Tibial nerve (tissue), 3 donors: ENCODE measurements at regions not wholly inside any gene's neighbourhood (a gene's known extent, or its start where the extent isn't known, plus 50 kb on each side); places are given as distances from the start of the nearest gene placed in this dataset.

Source experiments
- POLR2A ChIP-seq, 2 donors: fragments of 450-650 bp; IDR thresholded peaks; one replicate each; pipeline ENCODE4 v1.6.1; 2017; ENCODE audit warnings: antibody characterized with exemption in 2 of 2, mild to moderate bottlenecking in 2 of 2, moderate library complexity in 2 of 2
- TF ChIP-seq, protein P1 (sequence below), 5 experiments: fragments of 200-600 bp in 3 of 5; fragments of 450-650 bp in 2 of 5; sonication (generic) in 3 of 5; IDR thresholded peaks; one replicate each; pipeline ENCODE4 v1.5.1; 2016 to 2019; ENCODE audit warnings: antibody characterized with exemption in 5 of 5, mild to moderate bottlenecking in 3 of 5, moderate library complexity in 2 of 5

DNA sequence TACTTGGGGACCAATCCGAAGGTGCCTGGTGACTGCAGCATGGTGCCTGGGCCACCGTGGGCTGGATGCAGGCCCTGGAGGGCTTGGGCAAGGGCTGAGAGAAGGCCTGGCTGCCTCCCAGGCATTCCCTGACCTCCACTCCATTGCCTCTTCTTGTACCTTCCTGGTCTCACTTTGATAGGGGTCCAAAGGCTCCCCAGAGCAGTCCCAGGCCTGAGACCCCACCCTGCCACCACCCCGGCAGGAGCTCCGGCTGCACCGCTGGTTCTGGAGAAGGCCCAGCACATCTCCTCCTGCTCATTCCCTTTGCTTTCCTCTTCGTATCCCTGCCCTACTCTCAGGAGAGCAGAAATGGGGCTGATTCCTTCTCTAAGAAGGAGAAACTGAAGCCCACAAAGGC, 133.3 kb upstream of the IPO9 start:
- TF ChIP-seq, protein P1, sequence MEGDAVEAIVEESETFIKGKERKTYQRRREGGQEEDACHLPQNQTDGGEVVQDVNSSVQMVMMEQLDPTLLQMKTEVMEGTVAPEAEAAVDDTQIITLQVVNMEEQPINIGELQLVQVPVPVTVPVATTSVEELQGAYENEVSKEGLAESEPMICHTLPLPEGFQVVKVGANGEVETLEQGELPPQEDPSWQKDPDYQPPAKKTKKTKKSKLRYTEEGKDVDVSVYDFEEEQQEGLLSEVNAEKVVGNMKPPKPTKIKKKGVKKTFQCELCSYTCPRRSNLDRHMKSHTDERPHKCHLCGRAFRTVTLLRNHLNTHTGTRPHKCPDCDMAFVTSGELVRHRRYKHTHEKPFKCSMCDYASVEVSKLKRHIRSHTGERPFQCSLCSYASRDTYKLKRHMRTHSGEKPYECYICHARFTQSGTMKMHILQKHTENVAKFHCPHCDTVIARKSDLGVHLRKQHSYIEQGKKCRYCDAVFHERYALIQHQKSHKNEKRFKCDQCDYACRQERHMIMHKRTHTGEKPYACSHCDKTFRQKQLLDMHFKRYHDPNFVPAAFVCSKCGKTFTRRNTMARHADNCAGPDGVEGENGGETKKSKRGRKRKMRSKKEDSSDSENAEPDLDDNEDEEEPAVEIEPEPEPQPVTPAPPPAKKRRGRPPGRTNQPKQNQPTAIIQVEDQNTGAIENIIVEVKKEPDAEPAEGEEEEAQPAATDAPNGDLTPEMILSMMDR (IDR thresholded peaks at IDR 0.05): no peak
- TF ChIP-seq POLR2A (IDR thresholded peaks at IDR 0.05): no peak
